ENCODE measurements at regions not wholly inside any gene's neighbourhood (a gene's known extent, or its start where the extent isn't known, plus 50 kb on each side); places are given as distances from the start of the nearest gene placed in this dataset.
"Not testable (repeated sequence)": the region's sequence is repeated elsewhere in the genome, so short reads cannot be mapped to it uniquely, and the experiment has no call there.

GRCh38 chr10:3573498-3573897 lies 211.5 kb downstream of the KLF6 start:
- no peak for DNase-seq (ENCODE audit: low read depth)

- no peak for DNase-seq (ENCODE audit: low read depth)
Observed at GRCh38 chr10:3571310-3571825, 213.6 kb downstream of the KLF6 start.

- DNase-seq (ENCODE audit: low read depth), result no peak
Observed at GRCh38 chr10:3570855-3571266, 214.1 kb downstream of the KLF6 start.

- no peak for DNase-seq (ENCODE audit: low read depth)
Observed at GRCh38 chr10:3570131-3570729, 214.8 kb downstream of the KLF6 start.

- DNase-seq (ENCODE audit: low read depth), result no peak
Observed at GRCh38 chr10:3568983-3569382, 216.0 kb downstream of the KLF6 start.

- no peak for DNase-seq (ENCODE audit: low read depth)
Observed at GRCh38 chr10:3568392-3568791, 216.6 kb downstream of the KLF6 start.

GRCh38 chr10:3567291-3567963 lies 217.6 kb downstream of the KLF6 start:
- DNase-seq (ENCODE audit: low read depth), result no peak

GRCh38 chr10:3566627-3567026 lies 218.4 kb downstream of the KLF6 start:
- DNase-seq (ENCODE audit: low read depth), result no peak

GRCh38 chr10:3564346-3565002 lies 220.5 kb downstream of the KLF6 start:
- DNase-seq (ENCODE audit: low read depth), result no peak

- DNase-seq (ENCODE audit: low read depth), result no peak
Observed at GRCh38 chr10:3563298-3563697, 221.7 kb downstream of the KLF6 start.

- not testable (repeated sequence) for DNase-seq (ENCODE audit: low read depth)
Observed at GRCh38 chr10:3560628-3561027, 224.4 kb downstream of the KLF6 start.

- no peak for DNase-seq (ENCODE audit: low read depth)
Observed at GRCh38 chr10:3559527-3559926, 225.5 kb downstream of the KLF6 start.

GRCh38 chr10:3559011-3559410 lies 226.0 kb downstream of the KLF6 start:
- DNase-seq (ENCODE audit: low read depth), result no peak

- DNase-seq (ENCODE audit: low read depth), result peak; percentile 35
Observed at GRCh38 chr10:3556191-3557017, 228.6 kb downstream of the KLF6 start.

- DNase-seq (ENCODE audit: low read depth), result no peak
Observed at GRCh38 chr10:3554121-3554522, 230.9 kb downstream of the KLF6 start.

- no peak for DNase-seq (ENCODE audit: low read depth)
Observed at GRCh38 chr10:3552281-3552680, 232.7 kb downstream of the KLF6 start.

GRCh38 chr10:3551761-3552160 lies 233.2 kb downstream of the KLF6 start:
- no peak for DNase-seq (ENCODE audit: low read depth)

- DNase-seq (ENCODE audit: low read depth), result no peak
Observed at GRCh38 chr10:3549118-3549517, 235.9 kb downstream of the KLF6 start.

GRCh38 chr10:3548702-3549101 lies 236.3 kb downstream of the KLF6 start:
- no peak for DNase-seq (ENCODE audit: low read depth)

GRCh38 chr10:3548076-3548475 lies 236.9 kb downstream of the KLF6 start:
- DNase-seq (ENCODE audit: low read depth), result no peak

- no peak for DNase-seq (ENCODE audit: low read depth)
Observed at GRCh38 chr10:3544561-3544960, 240.4 kb downstream of the KLF6 start.

- DNase-seq (ENCODE audit: low read depth), result peak; percentile 63
Observed at GRCh38 chr10:3542185-3542611, 242.8 kb downstream of the KLF6 start.
